ENCODE measurements at regions not wholly inside any gene's neighbourhood (a gene's known extent, or its start where the extent isn't known, plus 50 kb on each side); places are given as distances from the start of the nearest gene placed in this dataset.

- ATAC-seq (ENCODE audit: low read depth) (no peak), DNase-seq (no peak)
- Mint-ChIP-seq H3K27me3 (peaks cover 5% of the 10 kb centered on the region), H3K36me3 (ENCODE audit: low read depth) (no peaks in the 10 kb centered on the region), H3K4me3 (no peak overlapping the region), H3K4me1 (no peaks in the 10 kb centered on the region), H3K9me3 (no peaks in the 10 kb centered on the region), H3K27ac (no peak overlapping the region)
- CTCF ChIA-PET: no interaction called here
- TF ChIP-seq CTCF (IDR thresholded peaks at IDR 0.05): no peak
- POLR2A ChIA-PET: no interaction called here
- intact Hi-C loops (cut with micrococcal nuclease): no loop called here
Measured at GRCh38 chr4:14863418-14864364, 138.6 kb upstream of the CPEB2 start.

- Mint-ChIP-seq H3K27me3 (peaks cover 11% of the 10 kb centered on the region), H3K4me3 (no peak overlapping the region), H3K27ac (no peak overlapping the region), H3K4me1 (no peaks in the 10 kb centered on the region), H3K9me3 (no peaks in the 10 kb centered on the region), H3K36me3 (ENCODE audit: low read depth) (no peaks in the 10 kb centered on the region)
- no peak for TF ChIP-seq CTCF (IDR thresholded peaks at IDR 0.05)
- ChIA-PET CTCF (no interaction called here), POLR2A (no interaction called here)
- ATAC-seq (ENCODE audit: low read depth) (no peak), DNase-seq (no peak)
- intact Hi-C loops (cut with micrococcal nuclease): no loop called here
Measured at GRCh38 chr4:14864365-14865030, 137.8 kb upstream of the CPEB2 start.

- Mint-ChIP-seq H3K27ac (no peak overlapping the region), H3K4me3 (no peak overlapping the region), H3K4me1 (no peaks in the 10 kb centered on the region), H3K9me3 (no peaks in the 10 kb centered on the region), H3K27me3 (peaks cover 11% of the 10 kb centered on the region), H3K36me3 (ENCODE audit: low read depth) (no peaks in the 10 kb centered on the region)
- intact Hi-C loops (cut with micrococcal nuclease): no loop called here
- no peak for ATAC-seq (ENCODE audit: low read depth)
- ChIA-PET CTCF (no interaction called here), POLR2A (no interaction called here)
- no peak for TF ChIP-seq CTCF (IDR thresholded peaks at IDR 0.05)
- DNase-seq: no peak
Measured at GRCh38 chr4:14865031-14865366, 137.3 kb upstream of the CPEB2 start.

GRCh38 chr4:14865804-14866203 lies 136.5 kb upstream of the CPEB2 start:
- H3K4me1 Mint-ChIP-seq: no peaks in the 10 kb centered on the region
- ChIA-PET CTCF (no interaction called here), POLR2A (interaction anchor here (0.6 kb wide), 1 partner anchor 1256 kb away, joined by 3 read pairs; no protein-coding TSS in a partner anchor)
- H3K9me3 Mint-ChIP-seq: no peaks in the 10 kb centered on the region
- no peaks in the 10 kb centered on the region for H3K36me3 Mint-ChIP-seq (ENCODE audit: low read depth)
- no peak overlapping the region for H3K27ac Mint-ChIP-seq
- DNase-seq (no peak), ATAC-seq (ENCODE audit: low read depth) (no peak)
- no peak for TF ChIP-seq CTCF (IDR thresholded peaks at IDR 0.05)
- H3K4me3 Mint-ChIP-seq: no peak overlapping the region
- intact Hi-C loops (cut with micrococcal nuclease): no loop called here
- H3K27me3 Mint-ChIP-seq: peaks cover 12% of the 10 kb centered on the region

GRCh38 chr4:14867847-14868246 lies 134.4 kb upstream of the CPEB2 start:
- no peak overlapping the region for H3K27ac Mint-ChIP-seq
- no peaks in the 10 kb centered on the region for H3K9me3 Mint-ChIP-seq
- peaks cover 14% of the 10 kb centered on the region for H3K27me3 Mint-ChIP-seq
- DNase-seq (no peak), ATAC-seq (ENCODE audit: low read depth) (no peak)
- no peaks in the 10 kb centered on the region for H3K36me3 Mint-ChIP-seq (ENCODE audit: low read depth)
- no peak overlapping the region for H3K4me3 Mint-ChIP-seq
- no peaks in the 10 kb centered on the region for H3K4me1 Mint-ChIP-seq
- no peak for TF ChIP-seq CTCF (IDR thresholded peaks at IDR 0.05)
- CTCF ChIA-PET: no interaction called here
- POLR2A ChIA-PET: no interaction called here
- intact Hi-C loops (cut with micrococcal nuclease): no loop called here

All from activated B cell treated with CpG ODN at 0.5 μM for 24 hours (primary cell).